ENCODE measurements at regions not wholly inside any gene's neighbourhood (a gene's known extent, or its start where the extent isn't known, plus 50 kb on each side); places are given as distances from the start of the nearest gene placed in this dataset.

GRCh38 chrX:102043380-102043779 lies 82.1 kb upstream of the TCEAL2 start:
- no peak for TF ChIP-seq CTCF (IDR thresholded peaks at IDR 0.05; ENCODE audit: poor library complexity)
- TF ChIP-seq EZH2 (IDR thresholded peaks at IDR 0.05; ENCODE audit: borderline replicate concordance) = no peak
